Stomach smooth muscle (tissue), 2 donors: ENCODE measurements at regions not wholly inside any gene's neighbourhood (a gene's known extent, or its start where the extent isn't known, plus 50 kb on each side); places are given as distances from the start of the nearest gene placed in this dataset.

Experiments
- H3K27ac ChIP-seq: one replicate; pipeline ENCODE4 v1.7.0; 2013; ENCODE audit warnings: mild to moderate bottlenecking, low read length, inconsistent platforms
- H3K27me3 ChIP-seq, 2 donors: one replicate each; pipeline ENCODE4 v1.7.0; 2013; ENCODE audit warnings: low read length in 2 of 2; ENCODE audit not compliant: insufficient read depth in 2 of 2, control insufficient read depth in 1 of 2
- H3K36me3 ChIP-seq, 2 donors: one replicate each; pipeline ENCODE4 v1.7.0; 2013; ENCODE audit warnings: low read length in 2 of 2; ENCODE audit not compliant: control insufficient read depth in 2 of 2, insufficient read depth in 2 of 2
- H3K4me1 ChIP-seq: one replicate; pipeline ENCODE4 v1.7.0; 2013; ENCODE audit warnings: low read length; ENCODE audit not compliant: control insufficient read depth, insufficient read depth
- H3K4me3 ChIP-seq, 2 donors: one replicate each; pipeline ENCODE4 v1.7.0; 2013; ENCODE audit warnings: low read length in 2 of 2
- H3K9ac ChIP-seq, 2 donors: one replicate each; pipeline ENCODE4 v1.7.0; 2013; ENCODE audit warnings: low read length in 2 of 2, mild to moderate bottlenecking in 1 of 2
- H3K9me3 ChIP-seq, 2 donors: one replicate each; pipeline ENCODE4 v1.7.0; 2013; ENCODE audit warnings: low read length in 2 of 2; ENCODE audit not compliant: control insufficient read depth in 2 of 2
- donor health status: healthy.
- donor health status: Pancreatic carcinoma.

- no peak overlapping the region for H3K9ac ChIP-seq
- H3K9me3 ChIP-seq = no peaks in the 10 kb centered on the region
- no peak overlapping the region for H3K4me3 ChIP-seq
- no peak overlapping the region for H3K27ac ChIP-seq
- no peaks in the 10 kb centered on the region for H3K27me3 ChIP-seq
- H3K4me1 ChIP-seq = no peaks in the 10 kb centered on the region
- no peaks in the 10 kb centered on the region for H3K36me3 ChIP-seq
These were observed 1997.4 kb downstream of the C4orf33 start for GRCh38 chr4:131093303-131093702.

- H3K4me1 ChIP-seq = no peaks in the 10 kb centered on the region
- H3K27ac ChIP-seq = no peak overlapping the region
- H3K9ac ChIP-seq = no peak overlapping the region
- no peaks in the 10 kb centered on the region for H3K36me3 ChIP-seq
- H3K27me3 ChIP-seq = no peaks in the 10 kb centered on the region
- no peak overlapping the region for H3K4me3 ChIP-seq
- no peaks in the 10 kb centered on the region for H3K9me3 ChIP-seq
These were observed 2003.0 kb downstream of the C4orf33 start for GRCh38 chr4:131098976-131099375.

GRCh38 chr4:131113273-131113672 lies 2017.3 kb downstream of the C4orf33 start:
- Histone ChIP-seq H3K4me3 (no peak overlapping the region), H3K9me3 (no peaks in the 10 kb centered on the region), H3K9ac (no peak overlapping the region), H3K27me3 (no peaks in the 10 kb centered on the region), H3K4me1 (no peaks in the 10 kb centered on the region), H3K36me3 (no peaks in the 10 kb centered on the region), H3K27ac (no peak overlapping the region)

GRCh38 chr4:131113704-131114103 lies 2017.8 kb downstream of the C4orf33 start:
- no peaks in the 10 kb centered on the region for H3K4me1 ChIP-seq
- H3K9me3 ChIP-seq = no peaks in the 10 kb centered on the region
- H3K9ac ChIP-seq = no peak overlapping the region
- no peaks in the 10 kb centered on the region for H3K27me3 ChIP-seq
- H3K27ac ChIP-seq = no peak overlapping the region
- H3K36me3 ChIP-seq = no peaks in the 10 kb centered on the region
- H3K4me3 ChIP-seq = no peak overlapping the region

GRCh38 chr4:131119661-131120060 lies 2023.7 kb downstream of the C4orf33 start:
- H3K9me3 ChIP-seq = no peaks in the 10 kb centered on the region
- no peak overlapping the region for H3K9ac ChIP-seq
- no peaks in the 10 kb centered on the region for H3K27me3 ChIP-seq
- no peak overlapping the region for H3K4me3 ChIP-seq
- H3K4me1 ChIP-seq = no peaks in the 10 kb centered on the region
- no peaks in the 10 kb centered on the region for H3K36me3 ChIP-seq
- no peak overlapping the region for H3K27ac ChIP-seq

- Histone ChIP-seq H3K27ac (no peak overlapping the region), H3K9me3 (no peaks in the 10 kb centered on the region), H3K27me3 (no peaks in the 10 kb centered on the region), H3K9ac (no peak overlapping the region), H3K36me3 (no peaks in the 10 kb centered on the region), H3K4me1 (no peaks in the 10 kb centered on the region), H3K4me3 (no peak overlapping the region)
These were observed 2011.9 kb upstream of the PCDH10 start for GRCh38 chr4:131137196-131137595.

GRCh38 chr4:131159261-131159660 lies 1989.8 kb upstream of the PCDH10 start:
- H3K4me3 ChIP-seq = no peak overlapping the region
- no peak overlapping the region for H3K27ac ChIP-seq
- no peaks in the 10 kb centered on the region for H3K27me3 ChIP-seq
- H3K4me1 ChIP-seq = no peaks in the 10 kb centered on the region
- H3K36me3 ChIP-seq = no peaks in the 10 kb centered on the region
- H3K9me3 ChIP-seq = no peaks in the 10 kb centered on the region
- H3K9ac ChIP-seq = no peak overlapping the region

- Histone ChIP-seq H3K27ac (no peak overlapping the region), H3K9me3 (peaks cover 0 to 2% of the 10 kb centered on the region in 2 donors), H3K36me3 (no peaks in the 10 kb centered on the region), H3K4me1 (no peaks in the 10 kb centered on the region), H3K4me3 (no peak overlapping the region), H3K27me3 (no peaks in the 10 kb centered on the region), H3K9ac (no peak overlapping the region)
These were observed 1956.8 kb upstream of the PCDH10 start for GRCh38 chr4:131192318-131192717.

- Histone ChIP-seq H3K4me3 (no peak overlapping the region), H3K4me1 (no peaks in the 10 kb centered on the region), H3K27me3 (no peaks in the 10 kb centered on the region), H3K9me3 (peaks cover 0 to 2% of the 10 kb centered on the region in 2 donors), H3K36me3 (no peaks in the 10 kb centered on the region), H3K9ac (no peak overlapping the region), H3K27ac (no peak overlapping the region)
These were observed 1941.5 kb upstream of the PCDH10 start for GRCh38 chr4:131207589-131207988.

GRCh38 chr4:131248314-131248713 lies 1900.8 kb upstream of the PCDH10 start:
- H3K9me3 ChIP-seq = no peaks in the 10 kb centered on the region
- no peak overlapping the region for H3K4me3 ChIP-seq
- no peaks in the 10 kb centered on the region for H3K4me1 ChIP-seq
- no peaks in the 10 kb centered on the region for H3K27me3 ChIP-seq
- H3K36me3 ChIP-seq = no peaks in the 10 kb centered on the region
- H3K27ac ChIP-seq = no peak overlapping the region
- no peak overlapping the region for H3K9ac ChIP-seq

GRCh38 chr4:131251321-131251720 lies 1897.8 kb upstream of the PCDH10 start:
- H3K36me3 ChIP-seq = no peaks in the 10 kb centered on the region
- H3K27ac ChIP-seq = no peak overlapping the region
- H3K4me3 ChIP-seq = no peak overlapping the region
- H3K9ac ChIP-seq = no peak overlapping the region
- no peaks in the 10 kb centered on the region for H3K27me3 ChIP-seq
- H3K9me3 ChIP-seq = no peaks in the 10 kb centered on the region
- no peaks in the 10 kb centered on the region for H3K4me1 ChIP-seq
